ENCODE measurements at regions not wholly inside any gene's neighbourhood (a gene's known extent, or its start where the extent isn't known, plus 50 kb on each side); places are given as distances from the start of the nearest gene placed in this dataset.

DNA sequence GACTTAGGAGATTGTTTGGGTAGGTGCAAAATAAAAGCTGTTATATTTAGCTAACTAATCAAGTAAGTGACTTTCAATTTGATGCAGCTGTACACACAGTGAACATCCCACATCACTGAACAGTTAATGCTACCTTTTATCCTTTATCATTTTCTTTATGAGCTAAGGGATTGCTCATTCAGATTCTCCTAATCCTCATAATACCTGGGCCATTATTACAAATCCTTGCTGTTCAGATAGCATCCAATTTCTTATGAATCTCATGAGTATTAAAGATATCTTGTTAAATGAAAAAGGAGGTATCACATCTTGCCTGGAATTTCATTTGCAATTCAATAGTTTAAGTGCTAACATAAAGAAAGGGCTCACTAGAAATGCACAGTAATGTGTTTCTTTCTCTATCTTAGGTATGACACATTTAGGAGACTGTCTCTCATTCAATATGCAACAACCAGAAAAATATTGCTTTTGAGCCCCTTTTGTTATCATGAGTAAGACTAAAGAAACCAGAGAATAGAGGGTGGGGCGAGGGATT is 918.5 kb downstream of the CBLN2 start:
- no peak overlapping the region for H3K27ac Mint-ChIP-seq
- H3K4me3 Mint-ChIP-seq (ENCODE audit: low read depth), result no peak overlapping the region
- DNase-seq (ENCODE audit: low spot score, unreplicated experiment), result no peak
- no peaks in the 10 kb centered on the region for H3K27me3 Mint-ChIP-seq
- H3K4me1 Mint-ChIP-seq (ENCODE audit: low read depth), result no peaks in the 10 kb centered on the region
- H3K36me3 Mint-ChIP-seq (ENCODE audit: insufficient read depth), result peaks cover 2% of the 10 kb centered on the region
- TF ChIP-seq CTCF (IDR thresholded peaks at IDR 0.05; ENCODE audit: unreplicated experiment), result no peak
- peaks cover 6% of the 10 kb centered on the region for H3K9me3 Mint-ChIP-seq (ENCODE audit: low read depth)

DNA sequence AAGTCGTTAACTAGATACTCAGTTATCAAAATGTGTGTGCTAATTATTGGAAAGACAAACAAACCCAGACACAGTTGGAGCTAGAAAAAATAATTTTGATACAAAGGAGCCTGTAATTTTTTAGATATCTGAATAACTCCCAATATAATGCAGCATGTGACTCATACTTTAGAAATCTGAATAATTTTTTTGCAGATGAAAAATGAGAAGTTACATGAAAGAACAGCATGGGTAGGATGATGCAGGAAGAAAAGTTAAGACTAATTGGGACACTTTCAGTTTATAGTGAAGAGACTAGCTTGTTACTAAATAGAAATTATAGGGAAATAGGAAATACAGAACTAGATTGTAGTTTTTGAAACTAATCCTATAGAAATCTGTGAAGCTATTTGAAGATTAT is 945.8 kb downstream of the CBLN2 start:
- peaks cover 4% of the 10 kb centered on the region for H3K9me3 Mint-ChIP-seq (ENCODE audit: low read depth)
- no peak for TF ChIP-seq CTCF (IDR thresholded peaks at IDR 0.05; ENCODE audit: unreplicated experiment)
- H3K27me3 Mint-ChIP-seq, result no peaks in the 10 kb centered on the region
- H3K27ac Mint-ChIP-seq, result no peak overlapping the region
- no peaks in the 10 kb centered on the region for H3K4me1 Mint-ChIP-seq (ENCODE audit: low read depth)
- no peak for DNase-seq (ENCODE audit: low spot score, unreplicated experiment)
- no peaks in the 10 kb centered on the region for H3K36me3 Mint-ChIP-seq (ENCODE audit: insufficient read depth)
- H3K4me3 Mint-ChIP-seq (ENCODE audit: low read depth), result no peak overlapping the region

DNA sequence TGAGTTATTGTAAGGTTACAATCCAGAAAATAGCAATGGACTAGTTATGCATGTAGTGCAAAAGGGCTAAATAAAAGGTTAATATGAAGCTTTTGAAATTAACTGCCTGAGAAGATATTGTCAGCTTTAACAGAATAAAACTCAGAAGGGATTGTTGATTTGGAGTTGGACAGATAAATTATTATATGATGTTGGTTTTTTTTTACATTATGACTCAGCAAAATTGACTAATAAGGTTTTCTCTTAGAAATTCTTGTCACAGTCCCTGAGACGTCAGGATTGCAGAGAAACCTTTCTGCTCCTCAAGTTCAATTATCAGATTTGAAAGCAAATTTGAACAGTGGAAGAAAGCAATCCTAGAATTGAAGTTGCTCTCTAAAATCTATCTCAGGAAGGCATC is 946.9 kb downstream of the CBLN2 start:
- Mint-ChIP-seq H3K36me3 (ENCODE audit: insufficient read depth) (no peaks in the 10 kb centered on the region), H3K27me3 (no peaks in the 10 kb centered on the region), H3K4me1 (ENCODE audit: low read depth) (no peaks in the 10 kb centered on the region), H3K9me3 (ENCODE audit: low read depth) (peaks cover 4% of the 10 kb centered on the region), H3K27ac (no peak overlapping the region), H3K4me3 (ENCODE audit: low read depth) (no peak overlapping the region)
- no peak for DNase-seq (ENCODE audit: low spot score, unreplicated experiment)
- TF ChIP-seq CTCF (IDR thresholded peaks at IDR 0.05; ENCODE audit: unreplicated experiment), result no peak

- H3K36me3 Mint-ChIP-seq (ENCODE audit: insufficient read depth), result no peaks in the 10 kb centered on the region
- no peak for DNase-seq (ENCODE audit: low spot score, unreplicated experiment)
- no peak for TF ChIP-seq CTCF (IDR thresholded peaks at IDR 0.05; ENCODE audit: unreplicated experiment)
- H3K4me3 Mint-ChIP-seq (ENCODE audit: low read depth), result no peak overlapping the region
- H3K4me1 Mint-ChIP-seq (ENCODE audit: low read depth), result no peaks in the 10 kb centered on the region
- H3K9me3 Mint-ChIP-seq (ENCODE audit: low read depth), result peaks cover 16% of the 10 kb centered on the region
- no peaks in the 10 kb centered on the region for H3K27me3 Mint-ChIP-seq
- no peak overlapping the region for H3K27ac Mint-ChIP-seq
Measured at GRCh38 chr18:71583252-71583651, 960.9 kb downstream of the CBLN2 start.

- H3K27ac Mint-ChIP-seq, result no peak overlapping the region
- no peak overlapping the region for H3K4me3 Mint-ChIP-seq (ENCODE audit: low read depth)
- no peak for TF ChIP-seq CTCF (IDR thresholded peaks at IDR 0.05; ENCODE audit: unreplicated experiment)
- no peaks in the 10 kb centered on the region for H3K36me3 Mint-ChIP-seq (ENCODE audit: insufficient read depth)
- no peak for DNase-seq (ENCODE audit: low spot score, unreplicated experiment)
- H3K9me3 Mint-ChIP-seq (ENCODE audit: low read depth), result peaks cover 14% of the 10 kb centered on the region
- no peaks in the 10 kb centered on the region for H3K4me1 Mint-ChIP-seq (ENCODE audit: low read depth)
- no peaks in the 10 kb centered on the region for H3K27me3 Mint-ChIP-seq
Measured at GRCh38 chr18:71554686-71555085, 989.5 kb downstream of the CBLN2 start.
